PC-9 (cell line): ENCODE measurements at regions not wholly inside any gene's neighbourhood (a gene's known extent, or its start where the extent isn't known, plus 50 kb on each side); places are given as distances from the start of the nearest gene placed in this dataset.

ENCODE experiments used
- BruUV-seq: library from RNA; stranded (reverse); fragments of 400-500 nt; replicated peaks from 2 replicates; lab custom pipeline; 2021; lab: Mats Ljungman, UMichigan
- CTCF ChIA-PET: fragments of 300-600 bp; sonication (Branson Sonifier 250); formaldehyde crosslinking; loops from one replicate; lab custom pipeline; 2022; ENCODE audit warnings: antibody characterized with exemption; lab: Charles Lee
- POLR2A ChIA-PET: fragments of 300-600 bp; sonication (Branson Sonifier 250); formaldehyde crosslinking; loops from one replicate; lab custom pipeline; 2022; ENCODE audit warnings: antibody characterized with exemption; ENCODE audit not compliant: unreplicated experiment; lab: Charles Lee
- DNase-seq, 2 experiments: peaks; one replicate each; pipeline versions ENCODE4 v3.0.0 to v3.0.0-alpha.2; 2015 to 2022; ENCODE audit warnings: mixed read lengths in 1 of 2
- H2AFZ ChIP-seq: fragments of 200-600 bp; sonication (generic); 2 replicates; pipeline ENCODE4 v1.8.1; 2017; ENCODE audit warnings: antibody characterized with exemption
- H3F3A ChIP-seq: fragments of 200-600 bp; sonication (generic); 2 replicates; pipeline ENCODE4 v1.8.1; 2017; ENCODE audit warnings: antibody characterized with exemption, mild to moderate bottlenecking, low read depth; ENCODE audit not compliant: insufficient read depth
- H3K27ac ChIP-seq: fragments of 200-600 bp; sonication (generic); 2 replicates; pipeline ENCODE4 v1.6.1; 2016; ENCODE audit warnings: mixed run types
- H3K27me3 ChIP-seq: fragments of 200-600 bp; sonication (generic); 2 replicates; pipeline ENCODE4 v1.6.1; 2016; ENCODE audit warnings: low read depth, mixed run types; ENCODE audit not compliant: insufficient read depth
- H3K36me3 ChIP-seq: fragments of 200-600 bp; sonication (generic); 2 replicates; pipeline ENCODE4 v1.6.1; 2016; ENCODE audit warnings: low read depth, mixed run types
- H3K4me1 ChIP-seq: fragments of 200-600 bp; sonication (generic); replicated peaks from 2 replicates; pipeline ENCODE4 v1.6.1; 2016; ENCODE audit warnings: mixed run types; ENCODE audit not compliant: insufficient read depth
- H3K4me2 ChIP-seq: fragments of 200-600 bp; sonication (generic); 2 replicates; pipeline ENCODE4 v1.6.1; 2017; ENCODE audit warnings: mixed run types
- H3K4me3 ChIP-seq: fragments of 200-600 bp; sonication (generic); 2 replicates; pipeline ENCODE4 v1.6.1; 2016; ENCODE audit warnings: mixed run types
- H3K79me2 ChIP-seq: fragments of 200-600 bp; sonication (generic); 2 replicates; pipeline ENCODE4 v1.6.1; 2017; ENCODE audit warnings: low read depth, mixed run types
- H3K9me2 ChIP-seq: fragments of 200-600 bp; sonication (generic); 2 replicates; pipeline ENCODE4 v1.8.1; 2017; ENCODE audit warnings: mild to moderate bottlenecking; ENCODE audit not compliant: insufficient read depth
- H3K9me3 ChIP-seq: fragments of 200-600 bp; sonication (generic); 2 replicates; pipeline ENCODE4 v1.8.1; 2016; ENCODE audit warnings: low read depth; ENCODE audit not compliant: insufficient read depth
- H4K20me1 ChIP-seq: fragments of 200-600 bp; sonication (generic); 2 replicates; pipeline ENCODE4 v1.8.1; 2017; ENCODE audit not compliant: insufficient read depth
- CTCF ChIP-seq: fragments of 200-600 bp; sonication (generic); conservative IDR thresholded peaks from 2 replicates; pipeline ENCODE4 v1.6.1; 2017; ENCODE audit warnings: mixed run types, antibody characterized with exemption, mild to moderate bottlenecking, moderate library complexity
- EZH2 ChIP-seq: fragments of 200-600 bp; sonication (generic); IDR thresholded peaks from 2 replicates; pipeline ENCODE4 v1.8.0; 2017; ENCODE audit warnings: antibody characterized with exemption, low read depth
- intact Hi-C: fragments of 100-400 bp; cut with micrococcal nuclease; formaldehyde crosslinking; loops from one replicate; pipeline ENCODE4 v1.10.0; 2022; ENCODE audit not compliant: unreplicated experiment

GRCh38 chr5:106660681-106661080, 1010.1 kb downstream of the EFNA5 start:
- intact Hi-C loops, result no loop called here
- H3K36me3 ChIP-seq, result no peaks in the 10 kb centered on the region
- H3K4me3 ChIP-seq, result no peak overlapping the region
- 0 out of 2 replicates have a peak, but pooled peaks cover 4% of the 10 kb centered on the region for H3K4me1 ChIP-seq
- no peak for DNase-seq
- TF ChIP-seq CTCF (no peak), EZH2 (no peak)
- no TSS peak for BruUV-seq
- no peak overlapping the region for H2AFZ ChIP-seq
- no peaks in the 10 kb centered on the region for H3K9me3 ChIP-seq
- CTCF ChIA-PET, result no interaction called here
- H3K79me2 ChIP-seq, result no peaks in the 10 kb centered on the region
- H3F3A ChIP-seq, result no peaks in the 10 kb centered on the region
- H3K27ac ChIP-seq, result no peak overlapping the region
- no peaks in the 10 kb centered on the region; the same call in 1 of the 2 replicates for H3K9me2 ChIP-seq
- no peaks in the 10 kb centered on the region for H4K20me1 ChIP-seq
- no peak overlapping the region for H3K4me2 ChIP-seq
- H3K27me3 ChIP-seq, result no peaks in the 10 kb centered on the region
- POLR2A ChIA-PET, result no interaction called here

GRCh38 chr5:106658150-106658549, 1012.6 kb downstream of the EFNA5 start:
- Histone ChIP-seq H3K27me3 (no peaks in the 10 kb centered on the region), H3K79me2 (no peaks in the 10 kb centered on the region), H3K9me2 (no peaks in the 10 kb centered on the region; the same call in 1 of the 2 replicates), H3F3A (no peaks in the 10 kb centered on the region), H3K4me3 (no peak overlapping the region), H3K27ac (no peak overlapping the region), H3K36me3 (no peaks in the 10 kb centered on the region), H3K9me3 (no peaks in the 10 kb centered on the region; the same call in 1 of the 2 replicates), H3K4me2 (no peak overlapping the region), H3K4me1 (0 out of 2 replicates have a peak, but pooled peaks cover 4% of the 10 kb centered on the region), H4K20me1 (no peaks in the 10 kb centered on the region), H2AFZ (no peak overlapping the region)
- no peak for DNase-seq
- TF ChIP-seq CTCF, result no peak
- TF ChIP-seq EZH2, result no peak
- no TSS peak for BruUV-seq
- POLR2A ChIA-PET, result no interaction called here
- intact Hi-C loops, result no loop called here
- CTCF ChIA-PET, result no interaction called here

- TF ChIP-seq EZH2 (no peak), CTCF (no peak)
- intact Hi-C loops, result no loop called here
- BruUV-seq, result no TSS peak
- Histone ChIP-seq H3K27me3 (no peaks in the 10 kb centered on the region), H3K36me3 (no peaks in the 10 kb centered on the region), H3K4me2 (no peak overlapping the region), H3K27ac (no peak overlapping the region), H3K4me1 (0 out of 2 replicates have a peak, but pooled peaks cover 4% of the 10 kb centered on the region), H3K9me3 (no peaks in the 10 kb centered on the region; the same call in 1 of the 2 replicates), H4K20me1 (no peaks in the 10 kb centered on the region), H3K4me3 (no peak overlapping the region), H3K79me2 (no peaks in the 10 kb centered on the region), H2AFZ (no peak overlapping the region), H3F3A (no peaks in the 10 kb centered on the region), H3K9me2 (no peaks in the 10 kb centered on the region)
- ChIA-PET POLR2A (no interaction called here), CTCF (no interaction called here)
- no peak for DNase-seq
These were observed 1013.9 kb downstream of the EFNA5 start for GRCh38 chr5:106656821-106657220.
